HFF-Myc (cell line): ENCODE measurements at regions not wholly inside any gene's neighbourhood (a gene's known extent, or its start where the extent isn't known, plus 50 kb on each side); places are given as distances from the start of the nearest gene placed in this dataset.

Experiments used
- DNase-seq: peaks from one replicate; pipeline ENCODE4 v3.0.0-alpha.2; 2011; ENCODE audit warnings: low read depth; ENCODE audit errors: extremely low read depth
- H3K4me3 ChIP-seq: replicated peaks from 2 replicates; pipeline ENCODE4 v1.5.1; 2011; ENCODE audit warnings: low read depth, mild to moderate bottlenecking, control low read depth, low read length
- CTCF ChIP-seq: IDR thresholded peaks from 2 replicates; pipeline ENCODE4 v1.5.1; 2012; ENCODE audit warnings: mild to moderate bottlenecking, low read depth, low read length, control low read depth; ENCODE audit errors: missing control alignments

GRCh38 chr12:13348464-13348863 is 151.9 kb downstream of the EMP1 start:
- no peak for DNase-seq
- H3K4me3 ChIP-seq, result no peak overlapping the region
- no peak for TF ChIP-seq CTCF

- DNase-seq, result peak; percentile 76
- H3K4me3 ChIP-seq, result no peak overlapping the region
These were observed 150.9 kb downstream of the EMP1 start for GRCh38 chr12:13347241-13348043.

GRCh38 chr12:13345722-13346121 is 149.2 kb downstream of the EMP1 start:
- no peak overlapping the region for H3K4me3 ChIP-seq
- DNase-seq, result no peak
- no peak for TF ChIP-seq CTCF

More at GRCh38 chr12:13347241-13348043, 150.9 kb downstream of the EMP1 start:
- peak; percentile 12 for TF ChIP-seq CTCF

- DNase-seq, result no peak
- TF ChIP-seq CTCF, result no peak
- H3K4me3 ChIP-seq, result no peak overlapping the region
These were observed 146.8 kb downstream of the EMP1 start for GRCh38 chr12:13343375-13343774.

- H3K4me3 ChIP-seq, result no peak overlapping the region
- no peak for DNase-seq
- TF ChIP-seq CTCF, result no peak
These were observed 146.4 kb downstream of the EMP1 start for GRCh38 chr12:13342971-13343370.

- no peak for TF ChIP-seq CTCF
- DNase-seq, result no peak
- no peak overlapping the region for H3K4me3 ChIP-seq
These were observed 143.6 kb downstream of the EMP1 start for GRCh38 chr12:13340149-13340548.

GRCh38 chr12:13339538-13339937 is 143.0 kb downstream of the EMP1 start:
- H3K4me3 ChIP-seq, result no peak overlapping the region
- DNase-seq, result no peak
- no peak for TF ChIP-seq CTCF
